H1 (cell line): ENCODE measurements at regions not wholly inside any gene's neighbourhood (a gene's known extent, or its start where the extent isn't known, plus 50 kb on each side); places are given as distances from the start of the nearest gene placed in this dataset.

ENCODE experiments used
- GTF2F1 ChIP-seq: IDR thresholded peaks from 2 replicates; pipeline ENCODE4 v1.6.1; 2012; ENCODE audit warnings: low read depth, low read length, improper control_type of control experiment, borderline replicate concordance
- TF ChIP-seq, protein P1 (sequence below): fragments of 300-600 bp; sonication (generic); IDR thresholded peaks from 2 replicates; pipeline ENCODE4 v1.7.1; 2012; ENCODE audit warnings: low read length, moderate library complexity, mild to moderate bottlenecking, inconsistent platforms; ENCODE audit not compliant: insufficient replicate concordance

DNA sequence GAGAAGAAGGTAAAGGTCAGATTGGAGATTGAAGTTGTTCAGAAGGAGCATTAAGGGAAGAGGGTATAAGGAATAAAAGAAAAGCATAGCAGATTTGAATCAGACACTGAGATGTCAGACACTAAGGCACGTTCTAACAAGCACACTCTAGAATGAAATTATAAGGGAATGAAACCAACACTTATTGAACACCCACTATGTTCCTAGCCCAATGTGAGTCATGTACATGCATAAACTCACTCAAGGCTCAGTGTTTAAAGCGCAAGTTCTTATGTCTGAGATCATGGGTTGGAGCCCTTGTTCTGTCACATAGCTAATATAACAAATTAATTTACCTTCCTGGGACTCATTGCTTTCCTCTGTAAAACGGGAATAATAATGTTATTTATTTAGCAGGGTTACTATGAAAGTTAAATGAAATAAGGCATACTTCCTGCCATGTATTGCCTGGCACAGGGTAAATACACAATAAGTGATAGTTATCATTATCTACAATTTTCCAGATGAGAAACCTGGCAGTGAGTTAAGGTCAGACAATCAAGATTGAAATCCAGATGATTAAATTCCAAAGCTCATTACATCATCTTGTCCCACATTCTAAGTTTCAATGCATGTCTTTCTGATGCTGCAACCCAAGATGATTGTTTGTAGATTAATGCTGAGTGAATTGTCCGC is 68.3 kb upstream of the DACH1 start (continued):
- TF ChIP-seq, protein P1, sequence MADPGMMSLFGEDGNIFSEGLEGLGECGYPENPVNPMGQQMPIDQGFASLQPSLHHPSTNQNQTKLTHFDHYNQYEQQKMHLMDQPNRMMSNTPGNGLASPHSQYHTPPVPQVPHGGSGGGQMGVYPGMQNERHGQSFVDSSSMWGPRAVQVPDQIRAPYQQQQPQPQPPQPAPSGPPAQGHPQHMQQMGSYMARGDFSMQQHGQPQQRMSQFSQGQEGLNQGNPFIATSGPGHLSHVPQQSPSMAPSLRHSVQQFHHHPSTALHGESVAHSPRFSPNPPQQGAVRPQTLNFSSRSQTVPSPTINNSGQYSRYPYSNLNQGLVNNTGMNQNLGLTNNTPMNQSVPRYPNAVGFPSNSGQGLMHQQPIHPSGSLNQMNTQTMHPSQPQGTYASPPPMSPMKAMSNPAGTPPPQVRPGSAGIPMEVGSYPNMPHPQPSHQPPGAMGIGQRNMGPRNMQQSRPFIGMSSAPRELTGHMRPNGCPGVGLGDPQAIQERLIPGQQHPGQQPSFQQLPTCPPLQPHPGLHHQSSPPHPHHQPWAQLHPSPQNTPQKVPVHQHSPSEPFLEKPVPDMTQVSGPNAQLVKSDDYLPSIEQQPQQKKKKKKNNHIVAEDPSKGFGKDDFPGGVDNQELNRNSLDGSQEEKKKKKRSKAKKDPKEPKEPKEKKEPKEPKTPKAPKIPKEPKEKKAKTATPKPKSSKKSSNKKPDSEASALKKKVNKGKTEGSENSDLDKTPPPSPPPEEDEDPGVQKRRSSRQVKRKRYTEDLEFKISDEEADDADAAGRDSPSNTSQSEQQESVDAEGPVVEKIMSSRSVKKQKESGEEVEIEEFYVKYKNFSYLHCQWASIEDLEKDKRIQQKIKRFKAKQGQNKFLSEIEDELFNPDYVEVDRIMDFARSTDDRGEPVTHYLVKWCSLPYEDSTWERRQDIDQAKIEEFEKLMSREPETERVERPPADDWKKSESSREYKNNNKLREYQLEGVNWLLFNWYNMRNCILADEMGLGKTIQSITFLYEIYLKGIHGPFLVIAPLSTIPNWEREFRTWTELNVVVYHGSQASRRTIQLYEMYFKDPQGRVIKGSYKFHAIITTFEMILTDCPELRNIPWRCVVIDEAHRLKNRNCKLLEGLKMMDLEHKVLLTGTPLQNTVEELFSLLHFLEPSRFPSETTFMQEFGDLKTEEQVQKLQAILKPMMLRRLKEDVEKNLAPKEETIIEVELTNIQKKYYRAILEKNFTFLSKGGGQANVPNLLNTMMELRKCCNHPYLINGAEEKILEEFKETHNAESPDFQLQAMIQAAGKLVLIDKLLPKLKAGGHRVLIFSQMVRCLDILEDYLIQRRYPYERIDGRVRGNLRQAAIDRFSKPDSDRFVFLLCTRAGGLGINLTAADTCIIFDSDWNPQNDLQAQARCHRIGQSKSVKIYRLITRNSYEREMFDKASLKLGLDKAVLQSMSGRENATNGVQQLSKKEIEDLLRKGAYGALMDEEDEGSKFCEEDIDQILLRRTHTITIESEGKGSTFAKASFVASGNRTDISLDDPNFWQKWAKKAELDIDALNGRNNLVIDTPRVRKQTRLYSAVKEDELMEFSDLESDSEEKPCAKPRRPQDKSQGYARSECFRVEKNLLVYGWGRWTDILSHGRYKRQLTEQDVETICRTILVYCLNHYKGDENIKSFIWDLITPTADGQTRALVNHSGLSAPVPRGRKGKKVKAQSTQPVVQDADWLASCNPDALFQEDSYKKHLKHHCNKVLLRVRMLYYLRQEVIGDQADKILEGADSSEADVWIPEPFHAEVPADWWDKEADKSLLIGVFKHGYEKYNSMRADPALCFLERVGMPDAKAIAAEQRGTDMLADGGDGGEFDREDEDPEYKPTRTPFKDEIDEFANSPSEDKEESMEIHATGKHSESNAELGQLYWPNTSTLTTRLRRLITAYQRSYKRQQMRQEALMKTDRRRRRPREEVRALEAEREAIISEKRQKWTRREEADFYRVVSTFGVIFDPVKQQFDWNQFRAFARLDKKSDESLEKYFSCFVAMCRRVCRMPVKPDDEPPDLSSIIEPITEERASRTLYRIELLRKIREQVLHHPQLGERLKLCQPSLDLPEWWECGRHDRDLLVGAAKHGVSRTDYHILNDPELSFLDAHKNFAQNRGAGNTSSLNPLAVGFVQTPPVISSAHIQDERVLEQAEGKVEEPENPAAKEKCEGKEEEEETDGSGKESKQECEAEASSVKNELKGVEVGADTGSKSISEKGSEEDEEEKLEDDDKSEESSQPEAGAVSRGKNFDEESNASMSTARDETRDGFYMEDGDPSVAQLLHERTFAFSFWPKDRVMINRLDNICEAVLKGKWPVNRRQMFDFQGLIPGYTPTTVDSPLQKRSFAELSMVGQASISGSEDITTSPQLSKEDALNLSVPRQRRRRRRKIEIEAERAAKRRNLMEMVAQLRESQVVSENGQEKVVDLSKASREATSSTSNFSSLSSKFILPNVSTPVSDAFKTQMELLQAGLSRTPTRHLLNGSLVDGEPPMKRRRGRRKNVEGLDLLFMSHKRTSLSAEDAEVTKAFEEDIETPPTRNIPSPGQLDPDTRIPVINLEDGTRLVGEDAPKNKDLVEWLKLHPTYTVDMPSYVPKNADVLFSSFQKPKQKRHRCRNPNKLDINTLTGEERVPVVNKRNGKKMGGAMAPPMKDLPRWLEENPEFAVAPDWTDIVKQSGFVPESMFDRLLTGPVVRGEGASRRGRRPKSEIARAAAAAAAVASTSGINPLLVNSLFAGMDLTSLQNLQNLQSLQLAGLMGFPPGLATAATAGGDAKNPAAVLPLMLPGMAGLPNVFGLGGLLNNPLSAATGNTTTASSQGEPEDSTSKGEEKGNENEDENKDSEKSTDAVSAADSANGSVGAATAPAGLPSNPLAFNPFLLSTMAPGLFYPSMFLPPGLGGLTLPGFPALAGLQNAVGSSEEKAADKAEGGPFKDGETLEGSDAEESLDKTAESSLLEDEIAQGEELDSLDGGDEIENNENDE = no peak
- TF ChIP-seq GTF2F1 = no peak
